Kidney (tissue), 13 donors: ENCODE measurements at regions not wholly inside any gene's neighbourhood (a gene's known extent, or its start where the extent isn't known, plus 50 kb on each side); places are given as distances from the start of the nearest gene placed in this dataset.

Experiments used
- DNase-seq, 5 donors: peaks; one replicate each; pipeline ENCODE4 v3.0.0-alpha.2; 2013 to 2020
- FAIRE-seq: peaks from 2 replicates; lab custom pipeline; 2012; peaks lifted over from hg19 to GRCh38; lab: Jason Lieb, UNC
- H3K27ac ChIP-seq, 2 donors: one replicate each; pipeline ENCODE4 v1.7.0; 2013; ENCODE audit warnings: low read depth in 2 of 2, low read length in 2 of 2, inconsistent platforms in 1 of 2
- H3K27me3 ChIP-seq: one replicate; pipeline ENCODE4 v1.7.1; 2013; ENCODE audit warnings: low read length, inconsistent platforms; ENCODE audit not compliant: control insufficient read depth, insufficient read depth
- H3K36me3 ChIP-seq, 3 donors: one replicate each; pipeline versions ENCODE4 v1.7.0 to v1.7.1; 2013; ENCODE audit warnings: low read length in 3 of 3, control low read depth in 1 of 3, inconsistent platforms in 1 of 3; ENCODE audit not compliant: insufficient read depth in 3 of 3, control insufficient read depth in 2 of 3
- H3K4me1 ChIP-seq, 3 donors: one replicate each; pipeline versions ENCODE4 v1.7.0 to v1.7.1; 2013; ENCODE audit warnings: low read length in 3 of 3, inconsistent platforms in 1 of 3, low read depth in 1 of 3; ENCODE audit not compliant: control insufficient read depth in 2 of 3, insufficient read depth in 2 of 3
- H3K4me3 ChIP-seq, 3 donors: one replicate each; pipeline versions ENCODE4 v1.7.0 to v1.8.1; 2013; ENCODE audit warnings: low read length in 3 of 3, control low read depth in 1 of 3, inconsistent platforms in 1 of 3
- H3K9ac ChIP-seq, 3 donors: one replicate each; pipeline versions ENCODE4 v1.7.0 to v1.7.1; 2013; ENCODE audit warnings: low read length in 3 of 3, control low read depth in 1 of 3, inconsistent platforms in 1 of 3
- H3K9me3 ChIP-seq, 3 donors: one replicate each; pipeline versions ENCODE4 v1.7.0 to v1.7.1; 2013; ENCODE audit warnings: low read length in 3 of 3, control low read depth in 1 of 3, inconsistent platforms in 1 of 3; ENCODE audit not compliant: control insufficient read depth in 2 of 3, insufficient read depth in 1 of 3
- CTCF ChIP-seq: IDR thresholded peaks from 3 replicates; pipeline ENCODE4 v1.5.1; 2012; ENCODE audit warnings: mild to moderate bottlenecking, moderate library complexity, borderline replicate concordance; ENCODE audit not compliant: insufficient read depth; ENCODE audit errors: extremely low read depth
- intact Hi-C: fragments of 100-400 bp; cut with DNase I; formaldehyde crosslinking; loops from one replicate; pipeline ENCODE4 v1.11.1; 2022
- donor health status: control.
- donor health status: control.
- donor health status: control.
- donor health status: control.
- donor health status: control.
- donor health status: DM: yes; HTN: yes; CAD: no.
- donor health status: Normal renal cell carcinoma (clear cell type).

DNA sequence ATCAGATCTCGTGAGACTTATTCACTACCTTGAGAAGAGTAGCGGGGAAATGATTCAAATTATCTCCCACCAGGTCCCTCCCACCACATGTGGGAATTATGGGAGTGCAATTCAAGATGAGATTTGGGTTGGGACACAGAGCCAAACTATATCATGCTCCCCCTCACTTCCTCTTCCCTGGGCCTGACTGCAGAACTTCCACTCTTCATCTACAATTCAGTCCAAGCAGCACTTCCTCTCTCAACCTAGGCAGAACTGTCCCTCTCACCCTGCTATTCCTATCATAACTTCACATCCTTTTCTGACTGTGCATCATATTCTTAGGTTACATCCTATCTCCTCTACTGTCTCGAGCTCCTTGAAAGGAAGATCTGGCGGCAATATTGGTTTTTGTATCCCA is 184.0 kb upstream of the HDDC2 start:
- DNase-seq (no peak), FAIRE-seq (no peak)
- Histone ChIP-seq H3K27me3 (no peaks in the 10 kb centered on the region), H3K27ac (no peak overlapping the region), H3K36me3 (no peaks in the 10 kb centered on the region), H3K4me1 (no peaks in the 10 kb centered on the region), H3K9me3 (no peaks in the 10 kb centered on the region), H3K4me3 (no peak overlapping the region), H3K9ac (no peak overlapping the region)
- intact Hi-C loops, result no loop called here
- no peak for TF ChIP-seq CTCF

DNA sequence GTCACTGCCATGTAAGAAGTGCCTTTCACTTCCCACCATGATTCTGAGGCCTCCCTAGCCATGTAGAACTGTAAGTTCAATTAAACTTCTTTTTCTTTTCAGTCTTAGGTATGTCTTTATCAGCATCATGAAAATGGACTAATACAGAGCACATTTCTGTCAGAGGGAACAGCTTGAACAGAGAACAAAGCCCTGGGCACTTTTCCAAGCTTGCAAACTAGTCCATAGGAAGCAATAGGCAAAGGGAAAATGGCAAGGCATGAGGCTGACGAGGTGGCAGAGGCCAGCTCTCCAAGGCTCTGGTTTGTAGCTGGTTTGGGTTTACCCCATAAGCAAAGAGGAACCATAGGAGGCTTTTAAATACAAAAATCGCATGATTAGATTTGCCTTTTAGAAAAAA is 185.1 kb upstream of the HDDC2 start:
- Histone ChIP-seq H3K4me1 (no peaks in the 10 kb centered on the region), H3K36me3 (no peaks in the 10 kb centered on the region), H3K9ac (no peak overlapping the region), H3K27me3 (no peaks in the 10 kb centered on the region), H3K4me3 (no peak overlapping the region), H3K27ac (no peak overlapping the region), H3K9me3 (no peaks in the 10 kb centered on the region)
- no peak for TF ChIP-seq CTCF
- FAIRE-seq (no peak), DNase-seq (no peak)
- intact Hi-C loops, result no loop called here

GRCh38 chr6:125489579-125490285 is 188.0 kb upstream of the HDDC2 start:
- no peak for FAIRE-seq
- Histone ChIP-seq H3K27me3 (no peaks in the 10 kb centered on the region), H3K9ac (no peak overlapping the region), H3K4me3 (no peak overlapping the region), H3K4me1 (no peaks in the 10 kb centered on the region), H3K27ac (no peak overlapping the region), H3K9me3 (no peaks in the 10 kb centered on the region), H3K36me3 (no peaks in the 10 kb centered on the region)
- DNase-seq, result no peak
- no peak for TF ChIP-seq CTCF
- intact Hi-C loops, result no loop called here
